Urinary bladder (tissue), 3 donors: ENCODE measurements at regions not wholly inside any gene's neighbourhood (a gene's known extent, or its start where the extent isn't known, plus 50 kb on each side); places are given as distances from the start of the nearest gene placed in this dataset.

Experiments
- DNase-seq: peaks from one replicate; pipeline ENCODE4 v3.0.0-alpha.2; 2015; ENCODE audit errors: extremely low spot score
- H3K27ac ChIP-seq: one replicate; pipeline ENCODE4 v1.5.1; 2013; ENCODE audit warnings: low read depth, mild to moderate bottlenecking, moderate library complexity
- H3K36me3 ChIP-seq: one replicate; pipeline ENCODE4 v1.6.1; 2013; ENCODE audit warnings: mild to moderate bottlenecking, moderate library complexity; ENCODE audit not compliant: insufficient read depth
- H3K4me1 ChIP-seq: one replicate; pipeline ENCODE4 v1.6.1; 2013; ENCODE audit warnings: mild to moderate bottlenecking, moderate library complexity; ENCODE audit not compliant: insufficient read depth
- H3K4me3 ChIP-seq: one replicate; pipeline ENCODE4 v1.5.1; 2013; ENCODE audit warnings: low read depth, low read length
- WGBS: extraction: QIAGEN DNeasy Blood & Tissue Kit; methylation state at CpG from one replicate; pipeline ENCODE4 v1.1.7; 2013; 5-methylcytosine and 5-hydroxymethylcytosine counted together
- donor health status: healthy with polysubstance abuse.
- donor health status: healthy.

DNA sequence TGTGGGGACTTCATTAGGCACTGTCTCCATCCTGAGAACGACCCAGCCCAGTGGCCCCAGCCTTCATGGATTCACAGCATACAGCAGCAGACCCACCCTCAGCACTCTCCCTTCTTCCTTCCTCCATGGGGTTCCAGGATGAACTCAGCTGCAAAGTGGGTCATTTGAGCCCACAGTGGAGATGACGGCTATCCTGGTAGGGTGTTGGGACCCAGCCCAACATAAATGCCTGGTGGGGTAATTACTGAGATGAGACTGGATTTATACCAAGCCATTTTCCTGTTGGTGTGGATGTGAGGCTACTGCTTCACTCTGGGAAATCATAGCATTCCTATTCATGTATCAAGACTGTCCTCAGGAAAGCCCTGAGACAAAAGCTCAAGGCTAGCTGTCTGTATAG, 536.7 kb upstream of the TNP1 start:
- no peak for DNase-seq
- Histone ChIP-seq H3K36me3 (no peaks in the 10 kb centered on the region), H3K27ac (no peak overlapping the region), H3K4me3 (no peak overlapping the region), H3K4me1 (no peaks in the 10 kb centered on the region)
- 65% methylated on average over 2 of the region's 2 CpGs for WGBS

- no peak for DNase-seq
- no peak overlapping the region for H3K4me3 ChIP-seq
- no peaks in the 10 kb centered on the region for H3K36me3 ChIP-seq
- H3K4me1 ChIP-seq = no peaks in the 10 kb centered on the region
- no peak overlapping the region for H3K27ac ChIP-seq
- WGBS = 43% methylated on average over 2 of the region's 2 CpGs
Measured at GRCh38 chr2:217396165-217396564, 536.3 kb upstream of the TNP1 start.

DNA sequence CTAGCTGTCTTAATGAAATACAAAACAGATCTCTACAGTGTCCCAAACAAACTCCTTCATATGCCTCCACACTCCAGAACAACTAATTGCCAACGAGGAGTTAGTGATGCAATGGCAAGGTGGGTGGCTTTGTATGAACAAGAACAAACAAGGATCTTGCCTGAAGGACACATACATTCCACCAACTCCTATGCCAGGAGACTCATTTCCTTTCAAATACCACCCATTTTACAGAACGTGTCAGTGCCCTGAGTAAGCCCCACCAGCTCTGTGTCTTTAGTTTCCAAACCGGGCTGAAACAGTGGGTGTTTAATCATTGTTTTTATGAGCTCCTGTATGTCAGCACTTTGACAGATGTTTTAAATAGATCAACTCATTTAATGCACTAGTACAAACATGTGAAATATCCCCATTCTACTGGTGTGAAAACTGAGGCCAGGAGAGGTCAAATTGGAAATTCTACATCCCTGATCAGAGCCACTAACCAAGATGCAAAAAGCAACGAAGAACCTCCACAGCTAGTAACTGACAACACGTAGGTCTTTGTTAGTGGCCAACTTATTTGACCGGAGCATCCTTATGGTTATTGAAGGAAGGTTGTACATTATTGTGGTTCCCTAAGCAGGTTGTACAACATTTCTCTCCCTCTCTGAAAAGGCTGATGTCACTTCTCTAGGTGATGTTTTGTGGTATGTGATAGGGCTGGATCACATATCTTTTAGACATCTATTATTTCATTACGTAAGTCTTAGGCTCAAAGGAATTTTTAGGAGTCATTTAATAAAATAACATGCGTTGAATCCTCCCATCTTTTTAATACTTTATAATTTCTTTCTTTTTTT, 534.9 kb upstream of the TNP1 start:
- 78% methylated on average over 8 of the region's 8 CpGs for WGBS
- no peak overlapping the region for H3K27ac ChIP-seq
- H3K36me3 ChIP-seq = no peaks in the 10 kb centered on the region
- DNase-seq = no peak
- H3K4me1 ChIP-seq = no peaks in the 10 kb centered on the region
- no peak overlapping the region for H3K4me3 ChIP-seq

DNA sequence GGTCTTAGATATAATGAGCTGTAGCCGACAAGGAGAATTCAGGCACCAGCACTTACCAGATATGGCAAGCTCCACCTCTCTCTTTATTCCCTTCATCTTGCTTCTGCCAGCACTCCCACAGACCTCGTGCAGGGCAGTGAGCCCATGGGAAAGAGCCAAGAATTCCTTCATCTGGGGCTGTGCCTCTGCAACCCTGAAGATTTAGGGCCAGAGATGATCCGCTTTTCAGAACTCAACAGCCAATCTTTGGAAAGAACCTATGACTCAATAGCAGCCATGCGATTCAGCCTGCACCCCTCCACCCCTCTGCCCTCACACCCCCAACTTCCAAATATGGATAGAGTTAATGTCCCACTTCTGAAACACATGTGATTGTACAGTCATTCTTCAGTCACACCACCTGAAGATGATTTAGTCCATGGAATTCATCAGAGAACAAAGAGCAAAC, 533.7 kb upstream of the TNP1 start:
- Histone ChIP-seq H3K27ac (no peak overlapping the region), H3K4me3 (no peak overlapping the region), H3K36me3 (no peaks in the 10 kb centered on the region), H3K4me1 (no peaks in the 10 kb centered on the region)
- 22% methylated on average over 4 of the region's 4 CpGs for WGBS
- no peak for DNase-seq

DNA sequence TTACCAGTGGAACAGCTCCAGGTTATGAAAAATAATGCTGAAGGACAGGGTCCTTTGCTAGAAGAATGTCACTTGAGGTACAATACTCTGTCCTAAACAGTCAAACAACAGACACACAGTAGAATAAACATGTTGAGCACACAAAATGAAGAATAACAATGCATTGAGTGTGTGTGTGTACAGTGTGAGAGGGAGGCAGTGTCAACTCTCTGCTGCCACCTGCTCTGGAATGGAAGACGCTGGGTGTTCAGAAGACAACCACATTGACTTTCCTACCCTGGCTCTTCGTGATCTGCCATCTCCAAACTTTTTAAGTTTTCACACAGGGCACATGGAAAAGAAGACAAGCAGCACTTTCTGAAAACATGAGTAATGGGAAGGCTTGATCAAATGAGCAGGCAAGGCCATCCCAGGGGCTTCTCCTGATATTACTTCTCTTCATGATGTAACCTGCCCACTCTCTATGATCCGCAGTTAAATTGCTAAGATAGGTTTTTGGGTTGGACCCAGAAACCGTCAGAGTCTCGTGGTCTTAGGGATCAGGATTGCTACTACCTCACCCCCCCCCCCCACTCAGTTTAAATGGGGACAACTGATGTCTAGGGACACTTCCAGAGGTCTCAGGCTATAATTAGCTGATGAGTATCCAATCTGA, 533.2 kb upstream of the TNP1 start:
- H3K27ac ChIP-seq = no peak overlapping the region
- no peak for DNase-seq
- H3K4me3 ChIP-seq = no peak overlapping the region
- H3K36me3 ChIP-seq = no peaks in the 10 kb centered on the region
- H3K4me1 ChIP-seq = no peaks in the 10 kb centered on the region
- WGBS = 57% methylated on average over 5 of the region's 5 CpGs

DNA sequence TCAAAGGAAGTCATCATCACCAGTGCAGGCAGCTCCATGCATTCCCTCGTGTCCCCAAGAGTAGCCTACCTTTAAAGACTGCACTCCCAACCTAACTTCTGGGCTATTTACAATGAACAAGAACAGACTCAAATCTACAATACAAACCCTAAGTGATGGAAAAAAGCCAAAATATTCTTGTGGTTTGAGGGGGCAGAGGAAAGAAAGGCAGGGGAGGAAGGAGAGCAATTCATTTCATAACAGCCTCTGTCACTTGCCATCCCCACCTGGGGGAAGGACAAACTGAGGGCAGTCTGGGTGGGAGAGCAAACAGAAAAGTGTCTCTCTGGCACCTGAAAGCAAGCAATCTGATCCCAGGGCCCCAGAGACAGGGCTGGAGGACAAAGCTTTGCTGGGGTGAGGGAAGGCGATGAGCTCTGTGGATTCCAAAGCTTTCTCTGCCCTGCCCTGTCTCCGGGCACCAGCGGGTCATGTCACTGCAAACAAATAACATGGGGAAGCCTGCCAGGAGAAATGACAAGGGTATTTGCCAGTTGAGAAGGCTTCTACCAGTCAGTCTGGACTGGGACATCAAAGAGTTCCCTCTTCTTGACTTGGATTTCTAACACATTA, 528.0 kb upstream of the TNP1 start:
- no peaks in the 10 kb centered on the region for H3K36me3 ChIP-seq
- WGBS = 77% methylated on average over 4 of the region's 4 CpGs
- no peak overlapping the region for H3K4me3 ChIP-seq
- no peak overlapping the region for H3K27ac ChIP-seq
- DNase-seq = no peak
- no peaks in the 10 kb centered on the region for H3K4me1 ChIP-seq

DNA sequence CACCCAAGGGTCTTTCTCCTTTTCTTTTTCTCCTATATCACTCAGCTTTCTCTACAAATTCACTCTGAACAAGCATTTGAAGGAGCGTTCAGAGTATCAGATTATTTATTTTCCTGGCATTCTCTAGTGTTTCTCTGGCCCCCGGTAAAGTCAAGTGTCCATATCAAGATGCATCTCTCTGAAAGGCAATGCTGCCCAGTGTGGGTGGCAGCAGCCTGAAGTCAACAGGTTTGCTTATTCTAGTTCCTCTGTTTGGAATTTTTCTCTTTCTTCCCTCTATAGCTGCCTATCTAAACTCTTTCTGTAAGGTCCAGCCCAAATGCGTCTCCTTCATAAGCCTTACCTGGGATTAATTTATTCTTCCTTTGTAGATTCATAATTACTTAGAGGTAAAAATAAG, 526.2 kb upstream of the TNP1 start:
- 64% methylated on average over 3 of the region's 3 CpGs for WGBS

GRCh38 chr2:217383620-217384019, 523.8 kb upstream of the TNP1 start:
- WGBS = 46% methylated on average over 4 of the region's 4 CpGs
- no peaks in the 10 kb centered on the region for H3K36me3 ChIP-seq
- no peak for DNase-seq
- H3K4me3 ChIP-seq = no peak overlapping the region
- no peak overlapping the region for H3K27ac ChIP-seq
- H3K4me1 ChIP-seq = no peaks in the 10 kb centered on the region

More for the DNA sequence above, 526.2 kb upstream of the TNP1 start:
- no peaks in the 10 kb centered on the region for H3K36me3 ChIP-seq
- H3K4me1 ChIP-seq = no peaks in the 10 kb centered on the region
- no peak overlapping the region for H3K4me3 ChIP-seq
- no peak for DNase-seq
- H3K27ac ChIP-seq = no peak overlapping the region

DNA sequence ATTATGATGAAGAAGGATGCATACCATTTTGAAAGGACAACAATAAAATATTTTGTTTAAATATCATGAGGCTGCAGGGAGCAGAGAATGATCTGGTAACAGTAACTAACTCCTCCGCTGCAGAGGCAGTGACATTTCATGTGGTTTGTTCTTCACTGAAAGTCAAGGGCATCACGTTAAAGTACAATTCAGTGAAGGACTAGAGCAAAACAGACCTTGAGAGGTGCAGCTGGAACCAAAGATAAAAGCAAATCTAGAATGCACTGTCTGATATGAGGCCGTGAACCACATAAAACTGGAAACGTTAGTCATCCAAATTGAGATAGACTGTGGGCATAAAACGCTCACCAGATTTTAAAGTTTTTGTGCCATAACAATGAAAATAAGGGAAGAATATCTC, 522.9 kb upstream of the TNP1 start:
- 70% methylated on average over 5 of the region's 5 CpGs for WGBS

GRCh38 chr2:217379807-217380206, 519.9 kb upstream of the TNP1 start:
- no peaks in the 10 kb centered on the region for H3K36me3 ChIP-seq
- H3K4me3 ChIP-seq = no peak overlapping the region
- WGBS = 88% methylated on average over 6 of the region's 6 CpGs
- no peak overlapping the region for H3K27ac ChIP-seq
- H3K4me1 ChIP-seq = no peaks in the 10 kb centered on the region
- DNase-seq = no peak

More for the DNA sequence above, 522.9 kb upstream of the TNP1 start:
- H3K4me1 ChIP-seq = no peaks in the 10 kb centered on the region
- H3K4me3 ChIP-seq = no peak overlapping the region
- DNase-seq = no peak
- H3K36me3 ChIP-seq = no peaks in the 10 kb centered on the region
- H3K27ac ChIP-seq = no peak overlapping the region

DNA sequence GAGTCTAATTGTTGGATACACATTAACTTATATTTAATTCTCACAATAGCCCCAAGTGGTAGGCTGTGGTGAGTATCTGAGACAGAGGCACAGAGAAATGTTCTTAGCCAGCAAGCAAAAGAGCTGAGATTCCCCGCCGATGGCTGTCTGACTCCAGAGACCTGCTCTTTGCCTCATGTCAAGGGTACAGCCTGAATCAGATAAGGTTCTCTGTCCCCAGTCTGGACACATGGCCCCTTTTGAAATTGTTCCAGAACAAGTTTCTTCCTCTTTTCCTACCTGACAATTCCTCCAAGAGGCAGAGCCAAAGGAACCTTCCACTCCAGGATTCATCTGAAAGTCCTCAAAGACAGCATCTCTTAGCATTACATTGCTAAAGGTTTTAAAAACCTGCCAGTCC, 512.9 kb upstream of the TNP1 start:
- 90% methylated on average over 2 of the region's 2 CpGs for WGBS
- H3K36me3 ChIP-seq = no peaks in the 10 kb centered on the region
- H3K27ac ChIP-seq = no peak overlapping the region
- no peaks in the 10 kb centered on the region for H3K4me1 ChIP-seq
- no peak for DNase-seq
- no peak overlapping the region for H3K4me3 ChIP-seq

DNA sequence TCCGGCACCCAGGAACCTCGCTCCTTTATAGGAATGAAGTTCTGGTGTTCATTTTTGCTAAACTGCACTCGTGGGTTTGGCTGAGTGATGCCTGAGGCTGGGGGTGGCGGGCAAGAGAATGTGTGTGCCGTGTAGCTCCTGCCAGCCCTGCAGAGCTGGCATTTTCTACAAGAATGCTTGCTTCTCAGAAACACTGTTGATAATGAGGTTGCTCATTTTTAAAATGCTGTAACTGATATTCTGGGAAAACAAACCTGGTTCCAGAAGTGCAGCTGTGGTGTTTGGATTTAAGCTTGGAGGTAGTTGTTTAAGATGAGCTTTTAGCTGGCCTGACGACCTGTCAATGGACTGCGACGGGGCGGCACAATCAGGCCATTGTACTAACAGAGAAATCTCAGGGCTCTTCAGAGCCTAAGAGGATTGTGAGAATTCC, 511.9 kb upstream of the TNP1 start:
- no peak for DNase-seq
- H3K36me3 ChIP-seq = no peaks in the 10 kb centered on the region
- H3K4me3 ChIP-seq = no peak overlapping the region
- H3K4me1 ChIP-seq = no peaks in the 10 kb centered on the region
- no peak overlapping the region for H3K27ac ChIP-seq
- 71% methylated on average over 9 of the region's 9 CpGs for WGBS

- H3K27ac ChIP-seq = no peak overlapping the region
- H3K4me1 ChIP-seq = no peaks in the 10 kb centered on the region
- WGBS = 92% methylated on average over 5 of the region's 5 CpGs
- H3K36me3 ChIP-seq = no peaks in the 10 kb centered on the region
- DNase-seq = no peak
- H3K4me3 ChIP-seq = no peak overlapping the region
Measured at GRCh38 chr2:217370391-217370790, 510.5 kb upstream of the TNP1 start.

- no peak overlapping the region for H3K4me3 ChIP-seq
- DNase-seq = no peak
- no peaks in the 10 kb centered on the region for H3K36me3 ChIP-seq
- no peak overlapping the region for H3K27ac ChIP-seq
- no peaks in the 10 kb centered on the region for H3K4me1 ChIP-seq
- 71% methylated on average over 4 of the region's 4 CpGs for WGBS
Measured at GRCh38 chr2:217367464-217367863, 507.6 kb upstream of the TNP1 start.
